ENCODE measurements at regions not wholly inside any gene's neighbourhood (a gene's known extent, or its start where the extent isn't known, plus 50 kb on each side); places are given as distances from the start of the nearest gene placed in this dataset.
A peak's percentile ranks its signal among the peaks of the same experiment; 100 is the strongest.
"Not testable (repeated sequence)": the region's sequence is repeated elsewhere in the genome, so short reads cannot be mapped to it uniquely, and the experiment has no call there.

DNA sequence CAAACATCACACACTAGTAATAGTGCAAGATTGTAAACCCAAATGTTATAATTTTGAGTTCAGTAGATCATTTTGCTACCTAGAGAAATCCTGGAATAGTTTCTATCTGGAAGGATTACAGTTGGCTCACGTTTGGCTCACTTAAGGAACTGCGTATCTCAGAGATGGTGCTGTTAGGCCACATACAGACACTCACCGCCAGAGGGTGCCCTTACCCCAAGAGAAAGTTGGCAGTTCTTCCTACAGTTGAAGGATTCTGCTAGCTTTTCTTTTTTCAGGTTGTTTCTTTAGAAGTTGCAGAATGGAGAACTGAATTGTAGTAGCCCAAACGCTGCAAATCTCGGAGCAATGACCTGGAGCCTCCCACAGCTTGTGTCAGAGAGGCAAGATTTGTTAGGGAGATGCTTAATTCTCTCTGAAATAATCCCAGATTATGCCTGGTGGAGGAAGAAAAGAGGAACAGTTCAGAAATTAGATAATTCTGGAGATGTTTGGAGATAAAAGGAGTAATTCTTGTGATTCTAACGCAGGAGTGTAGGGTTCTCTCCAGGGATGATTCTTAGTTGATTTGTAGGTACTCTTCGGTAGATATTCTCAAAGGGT is 87.9 kb upstream of the PAPPA2 start:
- no peak overlapping the region for H3K4me3 ChIP-seq
- H3K27ac ChIP-seq (replicated peaks in 1 of 4) = no peak overlapping the region
- 21% methylated on average over 7 of the region's 7 CpGs for WGBS
- no peaks in the 10 kb centered on the region for H3K36me3 ChIP-seq
- intact Hi-C loops (cut with DNase I) = loop anchor here (2.0 to 10.0 kb wide), 3 partner anchors 320 to 506 kb away; no protein-coding TSS in a partner anchor
- DNase-seq (ENCODE audit: extremely low spot score) = no peak
- no peaks in the 10 kb centered on the region for H3K9me3 ChIP-seq
- no peaks in the 10 kb centered on the region for H3K27me3 ChIP-seq
- H3K4me1 ChIP-seq = no peaks in the 10 kb centered on the region
- TF ChIP-seq, protein P1, sequence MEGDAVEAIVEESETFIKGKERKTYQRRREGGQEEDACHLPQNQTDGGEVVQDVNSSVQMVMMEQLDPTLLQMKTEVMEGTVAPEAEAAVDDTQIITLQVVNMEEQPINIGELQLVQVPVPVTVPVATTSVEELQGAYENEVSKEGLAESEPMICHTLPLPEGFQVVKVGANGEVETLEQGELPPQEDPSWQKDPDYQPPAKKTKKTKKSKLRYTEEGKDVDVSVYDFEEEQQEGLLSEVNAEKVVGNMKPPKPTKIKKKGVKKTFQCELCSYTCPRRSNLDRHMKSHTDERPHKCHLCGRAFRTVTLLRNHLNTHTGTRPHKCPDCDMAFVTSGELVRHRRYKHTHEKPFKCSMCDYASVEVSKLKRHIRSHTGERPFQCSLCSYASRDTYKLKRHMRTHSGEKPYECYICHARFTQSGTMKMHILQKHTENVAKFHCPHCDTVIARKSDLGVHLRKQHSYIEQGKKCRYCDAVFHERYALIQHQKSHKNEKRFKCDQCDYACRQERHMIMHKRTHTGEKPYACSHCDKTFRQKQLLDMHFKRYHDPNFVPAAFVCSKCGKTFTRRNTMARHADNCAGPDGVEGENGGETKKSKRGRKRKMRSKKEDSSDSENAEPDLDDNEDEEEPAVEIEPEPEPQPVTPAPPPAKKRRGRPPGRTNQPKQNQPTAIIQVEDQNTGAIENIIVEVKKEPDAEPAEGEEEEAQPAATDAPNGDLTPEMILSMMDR (IDR thresholded peaks at IDR 0.05) = peak; percentile 69 to 81 (median 75)
- TF ChIP-seq EP300 (IDR thresholded peaks at IDR 0.05) = no peak
- TF ChIP-seq POLR2A (IDR thresholded peaks at IDR 0.05; ENCODE audit: low read depth) = no peak
- no peak for TF ChIP-seq POLR2AphosphoS5 (IDR thresholded peaks at IDR 0.05)

DNA sequence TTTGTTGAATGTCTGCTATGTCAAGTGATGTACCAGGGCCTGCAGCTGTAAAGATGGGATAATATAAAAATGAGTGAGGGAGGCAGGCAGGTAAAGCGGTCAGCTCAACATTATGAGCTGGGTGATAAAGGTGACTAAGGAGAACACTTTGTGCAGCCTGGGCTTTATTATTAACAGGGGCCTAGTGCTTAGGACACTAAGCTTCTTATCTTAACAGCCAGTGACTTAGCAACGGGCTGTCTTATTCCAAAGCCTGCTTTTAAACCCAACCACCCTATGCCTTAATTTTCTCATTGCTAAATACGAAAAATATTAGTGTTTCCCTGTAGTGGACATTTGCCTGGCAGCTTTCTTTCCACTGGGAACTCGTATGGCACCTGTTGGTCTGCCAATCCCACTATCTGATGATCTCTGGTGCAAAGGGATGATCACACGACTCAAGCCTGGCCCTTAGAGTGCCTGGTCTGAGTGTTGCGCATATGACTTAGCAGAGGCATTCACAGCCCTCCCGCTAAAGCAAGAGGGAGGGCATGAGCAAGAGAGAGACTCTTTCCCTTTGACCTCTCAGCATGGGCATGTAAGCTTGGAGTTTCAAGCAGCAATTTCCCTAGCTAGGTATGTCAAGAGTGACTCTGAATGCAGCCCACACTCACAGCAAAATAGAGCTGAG is 98.6 kb upstream of the PAPPA2 start:
- Histone ChIP-seq H3K9me3 (peaks cover 0 to under 1% (median 0%) of the 10 kb centered on the region in 4 donors), H3K27ac (replicated peaks in 1 of 4) (no peak overlapping the region), H3K27me3 (no peaks in the 10 kb centered on the region), H3K4me3 (no peak overlapping the region), H3K36me3 (no peaks in the 10 kb centered on the region), H3K4me1 (no peaks in the 10 kb centered on the region)
- WGBS = 60% methylated on average over 7 of the region's 7 CpGs
- TF ChIP-seq POLR2AphosphoS5 (IDR thresholded peaks at IDR 0.05) (no peak), POLR2A (IDR thresholded peaks at IDR 0.05; ENCODE audit: low read depth) (no peak), EP300 (IDR thresholded peaks at IDR 0.05) (no peak)
- TF ChIP-seq, protein P1 (IDR thresholded peaks at IDR 0.05) = no peak
- intact Hi-C loops (cut with DNase I) = no loop called here
- no peak for DNase-seq (ENCODE audit: extremely low spot score)

DNA sequence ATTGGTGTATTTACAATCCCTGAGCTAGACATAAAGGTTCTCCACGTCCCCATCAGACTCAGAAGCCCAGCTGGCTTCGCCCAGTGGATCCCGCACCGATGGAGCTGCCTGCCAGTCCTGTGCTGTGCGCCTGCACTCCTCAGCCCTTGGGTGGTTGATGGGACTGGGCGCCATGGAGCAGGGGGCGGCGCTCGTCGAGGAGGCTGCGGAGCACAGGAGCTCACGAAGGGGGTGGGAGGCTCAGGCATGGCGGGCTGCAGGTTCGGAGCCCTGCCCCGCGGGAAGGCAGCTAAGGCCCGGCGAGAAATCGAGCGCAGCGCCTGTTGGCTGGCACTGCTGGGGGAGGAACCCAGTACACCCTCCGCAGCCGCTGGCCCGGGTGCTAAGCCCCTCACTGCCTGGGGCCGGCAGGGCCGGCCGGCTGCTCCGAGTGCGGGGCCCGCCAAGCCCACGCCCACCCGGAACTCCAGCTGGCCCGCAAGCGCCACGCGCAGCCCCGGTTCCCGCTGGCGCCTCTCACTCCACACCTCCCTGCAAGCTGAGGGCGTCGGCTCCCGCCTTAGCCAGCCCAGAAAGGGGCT is 113.8 kb upstream of the PAPPA2 start:
- DNase-seq (ENCODE audit: extremely low spot score); H3K27me3 ChIP-seq; intact Hi-C loops (cut with DNase I); H3K4me1 ChIP-seq; H3K4me3 ChIP-seq; H3K36me3 ChIP-seq; H3K27ac ChIP-seq (replicated peaks in 1 of 4): not testable (repeated sequence)
- WGBS = 98% methylated on average over 15 of the region's 42 CpGs
- H3K9me3 ChIP-seq = peaks cover 0 to 20% (median 14%) of the 10 kb centered on the region in 4 donors

DNA sequence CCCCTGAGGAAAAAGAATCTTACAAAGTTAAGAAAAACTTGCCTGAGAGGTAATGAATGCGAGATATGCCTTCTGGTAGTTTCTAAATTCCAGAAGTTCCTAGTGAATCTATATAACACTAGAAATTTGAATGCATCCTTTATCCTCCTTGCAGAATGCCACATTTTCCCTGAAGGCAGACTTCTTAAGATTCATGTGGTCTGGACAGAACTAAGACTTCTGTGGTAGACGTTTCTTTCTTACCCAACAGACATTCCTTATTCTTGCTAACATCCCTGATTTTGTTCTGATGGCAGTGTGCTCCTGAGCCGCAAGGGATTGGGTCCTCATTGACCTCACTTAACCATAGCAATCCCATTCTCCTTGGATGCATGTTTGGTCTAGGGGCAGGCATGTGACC is 121.3 kb upstream of the PAPPA2 start:
- H3K4me1 ChIP-seq = no peaks in the 10 kb centered on the region
- DNase-seq (ENCODE audit: extremely low spot score) = no peak
- no peaks in the 10 kb centered on the region for H3K27me3 ChIP-seq
- H3K36me3 ChIP-seq = no peaks in the 10 kb centered on the region
- no peak overlapping the region for H3K4me3 ChIP-seq
- TF ChIP-seq, protein P1 (IDR thresholded peaks at IDR 0.05) = no peak
- TF ChIP-seq EP300 (IDR thresholded peaks at IDR 0.05) = no peak
- no peak for TF ChIP-seq POLR2AphosphoS5 (IDR thresholded peaks at IDR 0.05)
- TF ChIP-seq POLR2A (IDR thresholded peaks at IDR 0.05; ENCODE audit: low read depth) = no peak
- H3K9me3 ChIP-seq = peaks cover 0 to 24% (median 16%) of the 10 kb centered on the region in 4 donors
- no peak overlapping the region for H3K27ac ChIP-seq (replicated peaks in 1 of 4)
- intact Hi-C loops (cut with DNase I) = no loop called here
- 82% methylated on average over 3 of the region's 3 CpGs for whole genome bisulfite sequencing

DNA sequence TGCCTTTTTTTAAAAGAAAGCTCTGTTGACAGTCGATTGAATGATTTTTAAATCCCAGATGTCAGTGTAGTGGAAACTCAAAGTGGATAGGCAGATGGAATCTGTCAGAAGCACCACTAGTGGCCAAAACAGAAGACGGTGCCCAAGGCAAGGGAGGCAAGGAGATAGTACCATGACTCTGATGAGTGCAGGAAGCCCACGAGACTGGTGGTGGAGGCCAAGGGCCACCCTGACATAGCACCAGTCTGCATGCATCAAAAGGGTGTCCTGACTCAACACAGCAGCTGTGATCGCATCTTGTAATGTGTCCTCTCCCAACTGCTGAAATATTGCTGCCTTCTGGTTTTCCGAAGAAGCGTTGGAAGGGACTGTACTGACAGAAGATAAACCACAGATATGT is 124.1 kb upstream of the PAPPA2 start:
- Histone ChIP-seq H3K27ac (replicated peaks in 1 of 4) (no peak overlapping the region), H3K36me3 (no peaks in the 10 kb centered on the region), H3K4me3 (no peak overlapping the region), H3K4me1 (no peaks in the 10 kb centered on the region), H3K27me3 (no peaks in the 10 kb centered on the region), H3K9me3 (peaks cover 0 to under 1% (median 0%) of the 10 kb centered on the region in 4 donors)
- WGBS = 23% methylated on average over 6 of the region's 6 CpGs
- intact Hi-C loops (cut with DNase I) = no loop called here
- TF ChIP-seq EP300 (IDR thresholded peaks at IDR 0.05) (no peak), POLR2A (IDR thresholded peaks at IDR 0.05; ENCODE audit: low read depth) (no peak), POLR2AphosphoS5 (IDR thresholded peaks at IDR 0.05) (no peak)
- TF ChIP-seq, protein P1 (IDR thresholded peaks at IDR 0.05) = no peak
- no peak for DNase-seq (ENCODE audit: extremely low spot score)
